AG09319 (cell line): ENCODE measurements at regions not wholly inside any gene's neighbourhood (a gene's known extent, or its start where the extent isn't known, plus 50 kb on each side); places are given as distances from the start of the nearest gene placed in this dataset.

Experiments
- DNase-seq: peaks from one replicate; pipeline ENCODE4 v3.0.0-alpha.2; 2010; ENCODE audit warnings: low read depth; ENCODE audit errors: extremely low read depth
- CTCF ChIP-seq: IDR thresholded peaks from 2 replicates; pipeline ENCODE4 v1.5.1; 2011; ENCODE audit warnings: low read depth, mild to moderate bottlenecking, inconsistent platforms, low read length, moderate library complexity

GRCh38 chr1:81242103-81242502 lies 558.6 kb upstream of the ADGRL2 start:
- no peak for DNase-seq
- no peak for TF ChIP-seq CTCF

DNA sequence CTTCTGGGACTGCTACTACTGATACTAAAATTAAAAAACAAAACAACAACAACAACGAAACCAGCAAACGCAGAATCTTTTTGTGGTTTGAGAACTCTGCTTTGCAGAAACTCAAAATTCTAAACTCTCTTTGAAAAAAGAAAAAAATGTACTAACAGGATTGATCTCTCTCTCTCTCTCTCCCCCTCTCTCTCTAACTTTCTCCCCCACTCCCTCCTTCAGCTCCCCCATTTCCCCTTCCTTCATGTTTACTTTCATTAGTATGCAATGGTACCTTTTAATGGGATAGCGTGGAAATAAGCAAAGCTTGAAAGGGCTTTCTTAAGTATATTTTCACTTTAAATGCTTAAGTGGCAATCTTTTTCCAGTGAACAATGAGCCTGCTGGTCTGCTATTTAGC lies 562.6 kb upstream of the ADGRL2 start:
- no peak for TF ChIP-seq CTCF
- DNase-seq: no peak

DNA sequence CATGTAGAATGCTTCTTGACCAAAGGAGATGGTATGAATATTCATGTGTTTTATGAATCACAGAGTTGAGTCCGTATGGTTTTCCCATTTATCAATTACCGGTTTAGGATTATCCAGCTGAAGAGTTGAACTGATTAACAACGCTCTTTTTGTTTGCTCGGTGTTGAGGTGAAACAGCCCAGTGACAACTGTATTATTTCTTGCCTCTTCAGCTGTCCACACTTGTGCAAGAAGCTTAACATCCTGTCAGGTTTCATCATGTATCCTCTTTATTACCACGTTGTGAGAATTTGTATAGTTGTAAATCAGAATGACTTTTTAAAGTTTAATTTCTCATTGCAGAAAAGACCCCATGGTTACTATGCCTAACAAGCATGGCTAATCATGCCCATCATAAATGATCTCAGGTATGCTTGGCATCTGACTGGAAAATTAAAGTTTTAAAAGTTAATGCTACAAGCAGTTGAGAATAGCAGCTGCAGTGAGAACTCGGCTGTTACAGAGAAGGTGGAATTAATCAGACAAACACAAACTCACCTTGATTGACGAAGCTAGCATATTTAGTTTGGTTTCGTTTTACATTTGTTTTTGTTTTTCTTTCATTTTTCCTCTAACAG lies 563.2 kb upstream of the ADGRL2 start:
- no peak for DNase-seq
- no peak for TF ChIP-seq CTCF

GRCh38 chr1:81234237-81234636 lies 566.5 kb upstream of the ADGRL2 start:
- DNase-seq: no peak
- TF ChIP-seq CTCF: no peak

GRCh38 chr1:81233591-81233990 lies 567.1 kb upstream of the ADGRL2 start:
- no peak for TF ChIP-seq CTCF
- DNase-seq: no peak

DNA sequence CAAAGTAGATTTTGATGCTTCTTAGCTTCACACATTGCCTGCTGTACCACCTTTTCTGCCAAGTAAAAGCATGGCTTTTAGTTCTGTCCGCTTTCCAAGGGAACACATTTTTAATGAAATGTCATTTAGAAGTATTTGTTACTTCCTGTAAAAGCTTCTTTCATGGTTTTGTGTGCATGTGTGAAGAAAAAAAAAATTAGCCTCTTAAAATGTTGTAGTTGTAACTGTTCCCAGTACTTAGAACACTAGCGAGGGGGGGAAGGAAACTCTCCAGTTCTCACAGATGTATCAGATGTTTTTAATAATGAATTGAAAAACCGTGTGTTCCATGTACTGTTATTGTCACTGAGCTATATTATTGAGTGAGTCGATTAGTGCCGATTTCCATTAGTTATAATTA lies 568.3 kb upstream of the ADGRL2 start:
- no peak for TF ChIP-seq CTCF
- no peak for DNase-seq

- no peak for TF ChIP-seq CTCF
- no peak for DNase-seq
Observed at GRCh38 chr1:81231729-81232038, 569.0 kb upstream of the ADGRL2 start.
